ENCODE measurements at regions not wholly inside any gene's neighbourhood (a gene's known extent, or its start where the extent isn't known, plus 50 kb on each side); places are given as distances from the start of the nearest gene placed in this dataset.

- no peaks in the 10 kb centered on the region for H3K36me3 Mint-ChIP-seq
- H3K9me3 Mint-ChIP-seq (ENCODE audit: low read depth), result peaks cover 2% of the 10 kb centered on the region
- ATAC-seq (no peak), DNase-seq (no peak)
- no peak overlapping the region for H3K4me3 Mint-ChIP-seq
- no peaks in the 10 kb centered on the region for H3K4me1 Mint-ChIP-seq
- H3K27me3 Mint-ChIP-seq, result no peaks in the 10 kb centered on the region
- CTCF ChIA-PET, result no interaction called here
- H3K27ac Mint-ChIP-seq, result no peak overlapping the region
Observed at GRCh38 chr1:187873126-187873525, 1044.4 kb downstream of the PLA2G4A start.

- no peak for ATAC-seq
- CTCF ChIA-PET, result no interaction called here
Observed at GRCh38 chr1:187876775-187877174, 1048.0 kb downstream of the PLA2G4A start.

GRCh38 chr1:187877220-187877619 is 1048.5 kb downstream of the PLA2G4A start:
- H3K27me3 Mint-ChIP-seq, result no peaks in the 10 kb centered on the region
- no peak overlapping the region for H3K4me3 Mint-ChIP-seq
- ATAC-seq (no peak), DNase-seq (no peak)
- H3K9me3 Mint-ChIP-seq (ENCODE audit: low read depth), result no peaks in the 10 kb centered on the region
- CTCF ChIA-PET, result no interaction called here
- no peak overlapping the region for H3K27ac Mint-ChIP-seq
- H3K4me1 Mint-ChIP-seq, result no peaks in the 10 kb centered on the region
- no peaks in the 10 kb centered on the region for H3K36me3 Mint-ChIP-seq

More at GRCh38 chr1:187876775-187877174, 1048.0 kb downstream of the PLA2G4A start:
- no peaks in the 10 kb centered on the region for H3K4me1 Mint-ChIP-seq
- no peaks in the 10 kb centered on the region for H3K36me3 Mint-ChIP-seq
- no peak overlapping the region for H3K27ac Mint-ChIP-seq
- no peak for DNase-seq
- H3K9me3 Mint-ChIP-seq (ENCODE audit: low read depth), result no peaks in the 10 kb centered on the region
- no peaks in the 10 kb centered on the region for H3K27me3 Mint-ChIP-seq
- no peak overlapping the region for H3K4me3 Mint-ChIP-seq

DNA sequence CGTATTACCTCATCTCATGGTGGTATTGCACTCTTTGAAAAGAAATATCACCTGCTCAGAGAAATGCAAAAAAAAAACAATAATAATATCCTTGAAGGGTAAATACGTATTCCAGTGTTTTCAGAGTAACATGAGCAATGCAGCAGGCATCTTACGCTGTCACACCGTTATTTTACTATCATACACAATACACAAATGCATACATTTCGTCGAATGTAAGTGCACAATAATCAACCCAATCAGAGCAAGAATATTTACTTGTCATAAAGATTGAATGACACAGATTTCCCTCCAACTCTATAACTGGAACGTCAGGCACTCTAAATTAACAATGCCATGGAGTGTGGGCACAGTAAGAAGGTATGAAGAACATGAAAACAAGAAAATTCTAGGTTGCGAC is 1050.1 kb downstream of the PLA2G4A start:
- CTCF ChIA-PET, result no interaction called here

GRCh38 chr1:187883356-187883755 is 1054.6 kb downstream of the PLA2G4A start:
- H3K27ac Mint-ChIP-seq, result no peak overlapping the region
- no peaks in the 10 kb centered on the region for H3K36me3 Mint-ChIP-seq
- CTCF ChIA-PET, result no interaction called here
- H3K27me3 Mint-ChIP-seq, result no peaks in the 10 kb centered on the region
- H3K9me3 Mint-ChIP-seq (ENCODE audit: low read depth), result peaks cover 7% of the 10 kb centered on the region
- no peaks in the 10 kb centered on the region for H3K4me1 Mint-ChIP-seq
- DNase-seq (no peak), ATAC-seq (no peak)
- no peak overlapping the region for H3K4me3 Mint-ChIP-seq

More for the DNA sequence above, 1050.1 kb downstream of the PLA2G4A start:
- no peaks in the 10 kb centered on the region for H3K27me3 Mint-ChIP-seq
- DNase-seq (no peak), ATAC-seq (no peak)
- H3K4me3 Mint-ChIP-seq, result no peak overlapping the region
- no peaks in the 10 kb centered on the region for H3K4me1 Mint-ChIP-seq
- no peak overlapping the region for H3K27ac Mint-ChIP-seq
- no peaks in the 10 kb centered on the region for H3K36me3 Mint-ChIP-seq
- H3K9me3 Mint-ChIP-seq (ENCODE audit: low read depth), result no peaks in the 10 kb centered on the region

DNA sequence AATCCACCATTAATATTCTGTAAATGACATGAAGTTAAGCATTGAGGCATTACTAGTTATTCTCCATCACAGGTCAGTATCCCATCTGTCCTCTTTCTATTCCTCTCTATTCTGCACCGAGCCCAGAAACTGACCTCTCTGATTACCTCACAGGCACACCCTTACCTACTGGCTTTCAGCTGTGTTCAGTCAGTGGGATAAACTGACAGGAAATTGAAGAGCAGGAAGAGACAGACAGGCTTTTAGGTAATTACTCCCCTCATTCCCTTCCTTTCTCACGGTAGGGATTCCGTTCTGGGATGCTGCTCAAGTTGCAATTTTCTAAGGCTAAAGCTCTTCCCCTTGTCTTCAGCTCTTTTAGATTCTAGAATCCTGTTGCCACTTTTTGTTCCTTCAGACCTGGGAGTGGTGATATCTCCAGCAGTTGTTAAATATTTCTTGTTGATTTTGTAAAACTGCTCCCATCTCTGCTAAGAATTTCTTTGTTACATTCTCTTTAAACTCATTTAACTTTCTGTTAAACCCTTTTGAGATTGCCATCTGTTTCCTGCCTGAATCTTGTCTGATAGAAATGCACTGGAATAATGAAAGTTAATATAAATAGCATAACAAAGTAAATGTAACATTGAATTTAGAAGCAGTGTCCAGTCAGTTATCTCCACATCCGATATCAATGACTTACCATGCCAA is 1063.4 kb downstream of the PLA2G4A start:
- peaks cover 11% of the 10 kb centered on the region for H3K9me3 Mint-ChIP-seq (ENCODE audit: low read depth)
- no peak overlapping the region for H3K27ac Mint-ChIP-seq
- DNase-seq, result no peak
- H3K4me3 Mint-ChIP-seq, result no peak overlapping the region
- H3K36me3 Mint-ChIP-seq, result no peaks in the 10 kb centered on the region
- no peak for ATAC-seq
- H3K27me3 Mint-ChIP-seq, result no peaks in the 10 kb centered on the region
- CTCF ChIA-PET, result no interaction called here
- H3K4me1 Mint-ChIP-seq, result no peaks in the 10 kb centered on the region

GRCh38 chr1:187892683-187893039 is 1063.9 kb downstream of the PLA2G4A start:
- H3K9me3 Mint-ChIP-seq (ENCODE audit: low read depth), result peaks cover 10% of the 10 kb centered on the region
- H3K4me1 Mint-ChIP-seq, result no peaks in the 10 kb centered on the region
- DNase-seq, result no peak

DNA sequence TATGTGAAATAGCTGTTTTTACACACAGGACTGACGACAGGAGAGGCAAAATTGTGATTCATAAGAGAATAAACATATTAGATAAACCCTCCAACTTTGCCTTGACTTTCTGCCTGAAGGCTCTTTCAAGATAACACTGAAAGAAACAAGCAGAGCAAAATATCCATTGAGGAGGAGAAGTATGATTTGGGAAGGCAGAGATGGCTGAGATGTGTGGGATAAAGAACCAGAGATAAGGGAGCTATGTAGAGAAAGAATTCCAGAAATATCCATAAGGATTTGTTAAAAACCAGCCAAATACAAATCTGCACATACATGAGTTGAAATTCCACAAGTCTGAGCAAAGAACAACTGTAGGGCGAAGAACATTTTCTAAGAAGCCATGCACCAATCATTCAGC is 1064.7 kb downstream of the PLA2G4A start:
- H3K27ac Mint-ChIP-seq, result no peak overlapping the region
- H3K36me3 Mint-ChIP-seq, result no peaks in the 10 kb centered on the region
- H3K27me3 Mint-ChIP-seq, result no peaks in the 10 kb centered on the region
- DNase-seq, result no peak
- H3K9me3 Mint-ChIP-seq (ENCODE audit: low read depth), result peaks cover 10% of the 10 kb centered on the region
- no peaks in the 10 kb centered on the region for H3K4me1 Mint-ChIP-seq
- CTCF ChIA-PET, result no interaction called here
- H3K4me3 Mint-ChIP-seq, result no peak overlapping the region
- no peak for ATAC-seq

More at GRCh38 chr1:187892683-187893039, 1063.9 kb downstream of the PLA2G4A start:
- H3K27ac Mint-ChIP-seq, result no peak overlapping the region
- ATAC-seq, result no peak
- no peaks in the 10 kb centered on the region for H3K36me3 Mint-ChIP-seq
- H3K4me3 Mint-ChIP-seq, result no peak overlapping the region
- CTCF ChIA-PET, result no interaction called here
- no peaks in the 10 kb centered on the region for H3K27me3 Mint-ChIP-seq

DNA sequence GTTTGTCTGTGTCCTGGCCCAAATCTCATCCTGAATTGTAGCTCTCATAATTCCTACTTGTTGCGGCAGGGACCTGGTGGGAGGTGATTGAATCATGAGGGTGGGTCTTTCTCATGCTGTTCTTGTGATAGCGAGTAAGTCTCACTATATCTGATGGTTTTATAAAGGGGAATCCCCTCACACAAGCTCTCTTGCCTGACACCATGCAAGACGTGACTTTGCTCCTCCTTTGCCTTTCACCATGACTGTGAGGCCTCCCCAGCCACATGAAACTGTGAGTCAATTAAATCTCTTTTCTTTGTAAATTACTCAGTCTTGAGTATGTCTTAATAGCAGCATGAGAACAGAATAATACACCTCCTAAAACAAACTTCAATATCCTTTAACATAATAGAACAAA is 1065.6 kb downstream of the PLA2G4A start:
- no peaks in the 10 kb centered on the region for H3K27me3 Mint-ChIP-seq
- H3K9me3 Mint-ChIP-seq (ENCODE audit: low read depth), result peaks cover 10% of the 10 kb centered on the region
- DNase-seq (no peak), ATAC-seq (no peak)
- no peaks in the 10 kb centered on the region for H3K36me3 Mint-ChIP-seq
- H3K4me3 Mint-ChIP-seq, result no peak overlapping the region
- CTCF ChIA-PET, result no interaction called here
- H3K27ac Mint-ChIP-seq, result no peak overlapping the region
- H3K4me1 Mint-ChIP-seq, result no peaks in the 10 kb centered on the region

DNA sequence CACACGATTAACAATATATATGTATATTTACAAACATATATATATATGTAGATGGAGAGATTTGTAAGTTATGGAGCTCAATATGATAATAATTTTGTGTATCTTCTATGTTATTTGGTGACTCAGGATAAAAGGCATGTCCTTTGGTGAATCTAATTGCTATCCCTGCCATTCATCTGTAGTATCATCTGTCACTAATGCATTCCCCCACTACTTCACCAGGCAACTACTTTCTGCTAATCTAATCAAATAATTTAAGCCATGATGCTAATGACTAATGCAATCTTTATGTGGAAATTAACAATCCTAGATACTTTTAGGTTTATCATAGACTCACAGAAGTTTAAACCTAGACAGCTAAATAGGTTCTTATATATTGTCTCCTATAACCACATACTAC is 1074.5 kb downstream of the PLA2G4A start:
- Mint-ChIP-seq H3K27ac (no peak overlapping the region), H3K36me3 (no peaks in the 10 kb centered on the region), H3K4me1 (no peaks in the 10 kb centered on the region), H3K4me3 (no peak overlapping the region), H3K27me3 (no peaks in the 10 kb centered on the region), H3K9me3 (ENCODE audit: low read depth) (peaks cover 2% of the 10 kb centered on the region)
- ATAC-seq (no peak), DNase-seq (no peak)
- CTCF ChIA-PET, result no interaction called here

- Mint-ChIP-seq H3K4me1 (no peaks in the 10 kb centered on the region), H3K4me3 (no peak overlapping the region), H3K9me3 (ENCODE audit: low read depth) (peaks cover 9% of the 10 kb centered on the region), H3K36me3 (no peaks in the 10 kb centered on the region), H3K27me3 (no peaks in the 10 kb centered on the region), H3K27ac (no peak overlapping the region)
- CTCF ChIA-PET, result no interaction called here
- DNase-seq, result no peak
- no peak for ATAC-seq
Observed at GRCh38 chr1:187909382-187909781, 1080.6 kb downstream of the PLA2G4A start.

GRCh38 chr1:187911820-187912219 is 1083.1 kb downstream of the PLA2G4A start:
- CTCF ChIA-PET, result no interaction called here
- Mint-ChIP-seq H3K27ac (no peak overlapping the region), H3K27me3 (no peaks in the 10 kb centered on the region), H3K4me1 (no peaks in the 10 kb centered on the region), H3K36me3 (no peaks in the 10 kb centered on the region), H3K4me3 (no peak overlapping the region), H3K9me3 (ENCODE audit: low read depth) (peaks cover 9% of the 10 kb centered on the region)
- no peak for ATAC-seq
- DNase-seq, result no peak

- Mint-ChIP-seq H3K27ac (no peak overlapping the region), H3K4me1 (no peaks in the 10 kb centered on the region), H3K9me3 (ENCODE audit: low read depth) (peaks cover 5% of the 10 kb centered on the region), H3K27me3 (no peaks in the 10 kb centered on the region), H3K4me3 (no peak overlapping the region), H3K36me3 (no peaks in the 10 kb centered on the region)
- DNase-seq, result no peak
- no peak for ATAC-seq
- CTCF ChIA-PET, result no interaction called here
Observed at GRCh38 chr1:187920976-187921375, 1092.2 kb downstream of the PLA2G4A start.

DNA sequence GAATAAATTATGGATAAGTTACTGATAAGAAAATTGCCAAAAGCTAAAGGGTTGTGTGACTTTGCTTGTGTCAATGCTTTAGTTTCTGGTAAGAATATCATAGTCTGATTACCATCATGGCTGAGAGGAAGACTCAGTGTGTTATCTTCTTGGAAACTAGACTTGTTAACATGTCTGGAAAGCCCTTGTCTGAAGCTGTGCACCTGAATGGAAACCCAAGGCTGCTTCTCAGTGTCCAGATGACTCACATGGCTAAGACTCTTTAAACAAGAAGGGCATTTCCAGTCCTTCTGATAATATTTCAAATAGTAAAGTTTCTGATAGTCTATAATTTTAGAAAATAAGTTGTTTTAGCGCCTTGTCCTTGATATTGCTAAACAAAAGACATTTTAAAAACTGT is 1092.7 kb downstream of the PLA2G4A start:
- no peak for DNase-seq
- Mint-ChIP-seq H3K9me3 (ENCODE audit: low read depth) (peaks cover 5% of the 10 kb centered on the region), H3K4me1 (no peaks in the 10 kb centered on the region), H3K27ac (no peak overlapping the region), H3K36me3 (no peaks in the 10 kb centered on the region), H3K4me3 (no peak overlapping the region), H3K27me3 (no peaks in the 10 kb centered on the region)
- CTCF ChIA-PET, result no interaction called here
- no peak for ATAC-seq

GRCh38 chr1:187922255-187922654 is 1093.5 kb downstream of the PLA2G4A start:
- H3K9me3 Mint-ChIP-seq (ENCODE audit: low read depth), result peaks cover 5% of the 10 kb centered on the region
- CTCF ChIA-PET, result no interaction called here
- H3K36me3 Mint-ChIP-seq, result no peaks in the 10 kb centered on the region

More at GRCh38 chr1:187922255-187922654, 1093.5 kb downstream of the PLA2G4A start:
- Mint-ChIP-seq H3K4me3 (no peak overlapping the region), H3K4me1 (no peaks in the 10 kb centered on the region), H3K27ac (no peak overlapping the region), H3K27me3 (no peaks in the 10 kb centered on the region)
- ATAC-seq (no peak), DNase-seq (no peak)

All from activated CD8-positive, alpha-beta memory T cell treated with anti-CD3 and anti-CD28 coated beads, Interleukin-2, amount 10 ng/mL, durations not matched to agents 7 days and 5 days (primary cell).